OCI-LY7 (cell line): ENCODE measurements at regions not wholly inside any gene's neighbourhood (a gene's known extent, or its start where the extent isn't known, plus 50 kb on each side); places are given as distances from the start of the nearest gene placed in this dataset.
"Not testable (repeated sequence)": the region's sequence is repeated elsewhere in the genome, so short reads cannot be mapped to it uniquely, and the experiment has no call there.

Source experiments
- BruUV-seq: library from RNA; stranded (reverse); fragments of 400-500 nt; replicated peaks from 2 replicates; lab custom pipeline; 2021; lab: Mats Ljungman, UMichigan
- CTCF ChIA-PET: fragments of 300-600 bp; sonication (Branson Sonifier 250); formaldehyde crosslinking; loops from one replicate; lab custom pipeline; 2022; ENCODE audit warnings: antibody characterized with exemption; ENCODE audit not compliant: unreplicated experiment; lab: Charles Lee
- POLR2A ChIA-PET: fragments of 300-600 bp; sonication (Branson Sonifier 250); formaldehyde crosslinking; loops from one replicate; lab custom pipeline; 2022; ENCODE audit warnings: antibody characterized with exemption; lab: Charles Lee
- DNase-seq: peaks from one replicate; pipeline ENCODE4 v3.0.0-alpha.2; 2015; ENCODE audit warnings: low spot score
- H2AFZ ChIP-seq: fragments of 200-600 bp; sonication (generic), shearing (Covaris generic); 2 replicates; pipeline ENCODE4 v1.6.1; 2014; ENCODE audit warnings: mild to moderate bottlenecking, antibody characterized with exemption, low read length, moderate library complexity
- H3K27ac ChIP-seq: fragments of 200-600 bp; sonication (generic); 2 replicates; pipeline ENCODE4 v1.5.1; 2014; ENCODE audit warnings: mixed run types, low read depth, mild to moderate bottlenecking, moderate library complexity, low read length, inconsistent platforms; ENCODE audit not compliant: poor library complexity, severe bottlenecking
- H3K36me3 ChIP-seq: fragments of 200-600 bp; sonication (generic); 2 replicates; pipeline ENCODE4 v1.6.1; 2014; ENCODE audit warnings: mild to moderate bottlenecking, antibody characterized with exemption, low read length, moderate library complexity, mixed read lengths; ENCODE audit not compliant: insufficient read depth
- H3K4me1 ChIP-seq: fragments of 200-600 bp; sonication (generic); 2 replicates; pipeline ENCODE4 v1.5.1; 2014; ENCODE audit warnings: mild to moderate bottlenecking, low read length; ENCODE audit not compliant: insufficient read depth, poor library complexity, severe bottlenecking
- H3K4me2 ChIP-seq: fragments of 200-600 bp; sonication (generic); 2 replicates; pipeline ENCODE4 v1.6.1; 2014; ENCODE audit warnings: mild to moderate bottlenecking, low read length
- H3K4me3 ChIP-seq: fragments of 200-600 bp; sonication (generic); 2 replicates; pipeline ENCODE4 v1.5.1; 2014; ENCODE audit warnings: mild to moderate bottlenecking, low read depth, low read length; ENCODE audit not compliant: poor library complexity, severe bottlenecking
- H3K79me2 ChIP-seq: fragments of 200-600 bp; sonication (generic); 2 replicates; pipeline ENCODE4 v1.6.1; 2016; ENCODE audit warnings: low read depth, mild to moderate bottlenecking, low read length, moderate library complexity, mixed read lengths; ENCODE audit not compliant: insufficient read depth
- H3K9me2 ChIP-seq: fragments of 200-600 bp; sonication (generic); 2 replicates; pipeline ENCODE4 v1.6.1; 2016; ENCODE audit warnings: mild to moderate bottlenecking, low read length, mixed read lengths; ENCODE audit not compliant: insufficient read depth
- H3K9me3 ChIP-seq: fragments of 200-600 bp; sonication (generic); 2 replicates; pipeline ENCODE4 v1.6.1; 2014; ENCODE audit warnings: mild to moderate bottlenecking, mixed run types, low read length, mixed read lengths
- H4K20me1 ChIP-seq: fragments of 200-600 bp; sonication (generic); 2 replicates; pipeline ENCODE4 v1.6.1; 2014; ENCODE audit warnings: mild to moderate bottlenecking, antibody characterized with exemption, low read length, moderate library complexity, mixed read lengths; ENCODE audit not compliant: insufficient read depth
- CTCF ChIP-seq: fragments of 200-600 bp; sonication (generic); conservative IDR thresholded peaks from 2 replicates; pipeline ENCODE4 v1.5.1; 2014; ENCODE audit warnings: mild to moderate bottlenecking, antibody characterized with exemption, low read length, moderate library complexity, mixed read lengths
- EZH2phosphoT487 ChIP-seq: fragments of 200-600 bp; sonication (generic); IDR thresholded peaks from 2 replicates; pipeline ENCODE4 v1.6.1; 2018; ENCODE audit warnings: low read depth, borderline replicate concordance, mild to moderate bottlenecking, mixed run types, antibody characterized with exemption, low read length, moderate library complexity, mixed read lengths
- intact Hi-C: fragments of 100-400 bp; cut with micrococcal nuclease; formaldehyde crosslinking; loops from one replicate; pipeline ENCODE4 v1.10.0; 2022; ENCODE audit not compliant: unreplicated experiment

GRCh38 chrX:122220644-122221373, 963.3 kb upstream of the GRIA3 start:
- no peaks in the 10 kb centered on the region for H3K9me3 ChIP-seq
- ChIA-PET POLR2A (no interaction called here), CTCF (no interaction called here)

GRCh38 chrX:122221810-122222209, 962.3 kb upstream of the GRIA3 start:
- CTCF ChIA-PET, H3K4me3 ChIP-seq, POLR2A ChIA-PET, DNase-seq, H3K79me2 ChIP-seq, BruUV-seq, H3K9me3 ChIP-seq, intact Hi-C loops, H4K20me1 ChIP-seq, H3K27ac ChIP-seq, H3K36me3 ChIP-seq, H2AFZ ChIP-seq, H3K9me2 ChIP-seq, H3K4me2 ChIP-seq, H3K4me1 ChIP-seq: not testable (repeated sequence)

More at GRCh38 chrX:122220644-122221373, 963.3 kb upstream of the GRIA3 start:
- Histone ChIP-seq H3K4me1 (no peaks in the 10 kb centered on the region), H2AFZ (no peak overlapping the region), H3K36me3 (no peaks in the 10 kb centered on the region), H3K4me3 (no peak overlapping the region), H3K4me2 (no peak overlapping the region), H3K79me2 (no peaks in the 10 kb centered on the region), H3K27ac (no peak overlapping the region), H3K9me2 (no peaks in the 10 kb centered on the region), H4K20me1 (no peaks in the 10 kb centered on the region)
- TF ChIP-seq CTCF, result no peak
- BruUV-seq, result no TSS peak
- no peak for DNase-seq
- intact Hi-C loops, result no loop called here

GRCh38 chrX:122224137-122224536, 959.9 kb upstream of the GRIA3 start:
- not testable (repeated sequence) for H3K4me3 ChIP-seq, BruUV-seq

GRCh38 chrX:122238801-122239200, 945.3 kb upstream of the GRIA3 start:
- no peaks in the 10 kb centered on the region for H3K9me2 ChIP-seq
- no peaks in the 10 kb centered on the region for H3K79me2 ChIP-seq
- ChIA-PET POLR2A (interaction anchor here (0.7 kb wide), 1 partner anchor 30 kb away, joined by 4 read pairs; no protein-coding TSS in a partner anchor), CTCF (no interaction called here)
- DNase-seq, result no peak
- H3K4me1 ChIP-seq, result no peaks in the 10 kb centered on the region
- H3K4me3 ChIP-seq, result no peak overlapping the region
- H3K27ac ChIP-seq, result no peak overlapping the region
- intact Hi-C loops, result no loop called here
- BruUV-seq, result no TSS peak
- no peaks in the 10 kb centered on the region for H3K36me3 ChIP-seq
- H3K9me3 ChIP-seq, result no peaks in the 10 kb centered on the region
- H4K20me1 ChIP-seq, result no peaks in the 10 kb centered on the region
- H3K4me2 ChIP-seq, result no peak overlapping the region
- H2AFZ ChIP-seq, result no peak overlapping the region
- TF ChIP-seq EZH2phosphoT487 (no peak), CTCF (no peak)

More at GRCh38 chrX:122224137-122224536, 959.9 kb upstream of the GRIA3 start:
- H2AFZ ChIP-seq, H3K9me3 ChIP-seq, H3K27ac ChIP-seq, H3K36me3 ChIP-seq, POLR2A ChIA-PET, CTCF ChIA-PET, DNase-seq, H3K4me1 ChIP-seq, H3K9me2 ChIP-seq, H3K4me2 ChIP-seq, H4K20me1 ChIP-seq, intact Hi-C loops, H3K79me2 ChIP-seq: not testable (repeated sequence)
